SK-N-SH treated with all-trans-retinoic acid at 6 μM for 48 hours (cell line): ENCODE measurements at regions not wholly inside any gene's neighbourhood (a gene's known extent, or its start where the extent isn't known, plus 50 kb on each side); places are given as distances from the start of the nearest gene placed in this dataset.

Experiments used
- ATAC-seq: fragments of 200-7000 bp; cut with Tn5 transposase; 3 replicates; pipeline ENCODE4 v1.9.1; 2020; ENCODE audit warnings: mild to moderate bottlenecking, moderate library complexity
- ARNTL ChIP-seq: fragments of 450-650 bp; formaldehyde crosslinking; IDR thresholded peaks from 2 replicates; pipeline ENCODE4 v1.5.0; 2020; ENCODE audit warnings: low read depth, mild to moderate bottlenecking, moderate library complexity, borderline replicate concordance
- BACH2 ChIP-seq: fragments of 250-450 bp; sonication (Bioruptor Pico); IDR thresholded peaks from 2 replicates; pipeline ENCODE4 v1.9.0; 2021; ENCODE audit warnings: mild to moderate bottlenecking, borderline replicate concordance
- CSDC2 ChIP-seq: fragments of 250-450 bp; sonication (Bioruptor Pico); IDR thresholded peaks from 2 replicates; pipeline ENCODE4 v1.5.0; 2020; ENCODE audit warnings: mild to moderate bottlenecking, moderate library complexity
- ESRRG ChIP-seq: fragments of 250-450 bp; sonication (Bioruptor Pico); IDR thresholded peaks from 2 replicates; pipeline ENCODE4 v1.6.1; 2021; ENCODE audit warnings: mild to moderate bottlenecking
- GLIS3 ChIP-seq: fragments of 250-450 bp; sonication (Bioruptor Pico); IDR thresholded peaks from 2 replicates; pipeline ENCODE4 v1.5.0; 2020; ENCODE audit warnings: mild to moderate bottlenecking, moderate library complexity
- OSR1 ChIP-seq: fragments of 250-450 bp; sonication (Bioruptor Pico); IDR thresholded peaks from 2 replicates; pipeline ENCODE4 v1.8.0; 2022; ENCODE audit warnings: moderate library complexity, mild to moderate bottlenecking, inconsistent platforms
- RARB ChIP-seq: fragments of 250-450 bp; sonication (Bioruptor Pico); IDR thresholded peaks from 2 replicates; pipeline ENCODE4 v1.8.0; 2021; ENCODE audit warnings: mild to moderate bottlenecking, moderate library complexity
- SNAI2 ChIP-seq: fragments of 250-450 bp; sonication (Bioruptor Pico); IDR thresholded peaks from 2 replicates; pipeline ENCODE4 v1.5.0; 2020; ENCODE audit warnings: mild to moderate bottlenecking, moderate library complexity
- TCF4 ChIP-seq: fragments of 250-450 bp; sonication (Bioruptor Pico); IDR thresholded peaks from 2 replicates; pipeline ENCODE4 v1.8.0; 2021; ENCODE audit warnings: mild to moderate bottlenecking, moderate library complexity, borderline replicate concordance
- TOX ChIP-seq: fragments of 250-450 bp; sonication (Bioruptor Pico); IDR thresholded peaks from 2 replicates; pipeline ENCODE4 v1.8.0; 2021; ENCODE audit warnings: mild to moderate bottlenecking, moderate library complexity, borderline replicate concordance
- ZC3H10 ChIP-seq: fragments of 250-450 bp; sonication (Bioruptor Pico); IDR thresholded peaks from 2 replicates; pipeline ENCODE4 v1.5.1; 2021; ENCODE audit warnings: mild to moderate bottlenecking, moderate library complexity
- ZFP3 ChIP-seq: fragments of 250-450 bp; sonication (Bioruptor Pico); IDR thresholded peaks from 2 replicates; pipeline ENCODE4 v1.5.0; 2020; ENCODE audit warnings: mild to moderate bottlenecking, moderate library complexity
- ZFP30 ChIP-seq: fragments of 450-650 bp; formaldehyde crosslinking; IDR thresholded peaks from 2 replicates; pipeline ENCODE4 v1.5.0; 2022; ENCODE audit warnings: mild to moderate bottlenecking, moderate library complexity
- ZNF565 ChIP-seq: fragments of 450-650 bp; formaldehyde crosslinking; conservative IDR thresholded peaks from 2 replicates; pipeline ENCODE4 v1.5.0; 2020; ENCODE audit warnings: low read depth, mild to moderate bottlenecking, moderate library complexity
- ZNF70 ChIP-seq: fragments of 450-650 bp; formaldehyde crosslinking; IDR thresholded peaks from 2 replicates; pipeline ENCODE4 v1.5.0; 2020; ENCODE audit warnings: mild to moderate bottlenecking, moderate library complexity
- TF ChIP-seq, protein P1 (sequence below): fragments of 250-450 bp; sonication (Bioruptor Pico); IDR thresholded peaks from 2 replicates; pipeline ENCODE4 v1.8.0; 2021; ENCODE audit warnings: low read depth, mild to moderate bottlenecking, moderate library complexity, borderline replicate concordance
- TF ChIP-seq, protein P2 (sequence below): fragments of 250-450 bp; sonication (Bioruptor Pico); IDR thresholded peaks from 2 replicates; pipeline ENCODE4 v1.5.0; 2020; ENCODE audit warnings: mild to moderate bottlenecking, moderate library complexity
- TF ChIP-seq, protein P3 (sequence below): fragments of 250-450 bp; sonication (Bioruptor Pico); IDR thresholded peaks from 2 replicates; pipeline ENCODE4 v1.5.1; 2020; ENCODE audit warnings: low read depth, mild to moderate bottlenecking, moderate library complexity
- TF ChIP-seq, protein P4 (sequence below): fragments of 250-450 bp; sonication (Bioruptor Pico); IDR thresholded peaks from 2 replicates; pipeline ENCODE4 v1.8.0; 2020; ENCODE audit warnings: mild to moderate bottlenecking, moderate library complexity, borderline replicate concordance
- TF ChIP-seq, protein P5 (sequence below): fragments of 250-450 bp; sonication (Bioruptor Pico); IDR thresholded peaks from 2 replicates; pipeline ENCODE4 v1.5.1; 2021; ENCODE audit warnings: mild to moderate bottlenecking, moderate library complexity

DNA sequence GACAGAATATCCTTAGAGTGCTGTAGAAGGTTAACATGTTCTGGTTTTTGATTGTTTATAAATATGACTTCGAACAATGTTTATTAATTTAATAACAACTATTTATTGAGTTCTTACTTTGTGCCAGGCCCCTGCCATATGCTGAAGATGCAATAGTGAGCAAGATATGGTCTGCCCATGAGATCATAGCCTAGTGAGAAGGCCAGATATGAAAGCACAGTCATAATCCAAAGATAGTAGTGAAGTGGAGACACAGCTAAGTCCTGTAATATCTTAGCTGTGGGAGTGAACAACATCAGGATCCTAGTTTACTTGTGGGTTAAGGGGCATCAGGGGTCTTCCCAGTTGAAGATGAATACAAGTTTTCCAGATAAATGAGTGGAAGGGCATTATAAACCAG is 189.4 kb upstream of the FBXO33 start:
- ATAC-seq: no peak
- no peak for TF ChIP-seq ZNF565 (CRISPR knock-in tag)
- TF ChIP-seq, protein P1, sequence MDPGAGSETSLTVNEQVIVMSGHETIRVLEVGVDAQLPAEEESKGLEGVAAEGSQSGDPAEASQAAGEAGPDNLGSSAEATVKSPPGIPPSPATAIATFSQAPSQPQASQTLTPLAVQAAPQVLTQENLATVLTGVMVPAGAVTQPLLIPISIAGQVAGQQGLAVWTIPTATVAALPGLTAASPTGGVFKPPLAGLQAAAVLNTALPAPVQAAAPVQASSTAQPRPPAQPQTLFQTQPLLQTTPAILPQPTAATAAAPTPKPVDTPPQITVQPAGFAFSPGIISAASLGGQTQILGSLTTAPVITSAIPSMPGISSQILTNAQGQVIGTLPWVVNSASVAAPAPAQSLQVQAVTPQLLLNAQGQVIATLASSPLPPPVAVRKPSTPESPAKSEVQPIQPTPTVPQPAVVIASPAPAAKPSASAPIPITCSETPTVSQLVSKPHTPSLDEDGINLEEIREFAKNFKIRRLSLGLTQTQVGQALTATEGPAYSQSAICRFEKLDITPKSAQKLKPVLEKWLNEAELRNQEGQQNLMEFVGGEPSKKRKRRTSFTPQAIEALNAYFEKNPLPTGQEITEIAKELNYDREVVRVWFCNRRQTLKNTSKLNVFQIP (CRISPR knock-in tag): no peak
- TF ChIP-seq RARB: no peak
- no peak for TF ChIP-seq ZC3H10 (CRISPR knock-in tag)
- TF ChIP-seq, protein P2, sequence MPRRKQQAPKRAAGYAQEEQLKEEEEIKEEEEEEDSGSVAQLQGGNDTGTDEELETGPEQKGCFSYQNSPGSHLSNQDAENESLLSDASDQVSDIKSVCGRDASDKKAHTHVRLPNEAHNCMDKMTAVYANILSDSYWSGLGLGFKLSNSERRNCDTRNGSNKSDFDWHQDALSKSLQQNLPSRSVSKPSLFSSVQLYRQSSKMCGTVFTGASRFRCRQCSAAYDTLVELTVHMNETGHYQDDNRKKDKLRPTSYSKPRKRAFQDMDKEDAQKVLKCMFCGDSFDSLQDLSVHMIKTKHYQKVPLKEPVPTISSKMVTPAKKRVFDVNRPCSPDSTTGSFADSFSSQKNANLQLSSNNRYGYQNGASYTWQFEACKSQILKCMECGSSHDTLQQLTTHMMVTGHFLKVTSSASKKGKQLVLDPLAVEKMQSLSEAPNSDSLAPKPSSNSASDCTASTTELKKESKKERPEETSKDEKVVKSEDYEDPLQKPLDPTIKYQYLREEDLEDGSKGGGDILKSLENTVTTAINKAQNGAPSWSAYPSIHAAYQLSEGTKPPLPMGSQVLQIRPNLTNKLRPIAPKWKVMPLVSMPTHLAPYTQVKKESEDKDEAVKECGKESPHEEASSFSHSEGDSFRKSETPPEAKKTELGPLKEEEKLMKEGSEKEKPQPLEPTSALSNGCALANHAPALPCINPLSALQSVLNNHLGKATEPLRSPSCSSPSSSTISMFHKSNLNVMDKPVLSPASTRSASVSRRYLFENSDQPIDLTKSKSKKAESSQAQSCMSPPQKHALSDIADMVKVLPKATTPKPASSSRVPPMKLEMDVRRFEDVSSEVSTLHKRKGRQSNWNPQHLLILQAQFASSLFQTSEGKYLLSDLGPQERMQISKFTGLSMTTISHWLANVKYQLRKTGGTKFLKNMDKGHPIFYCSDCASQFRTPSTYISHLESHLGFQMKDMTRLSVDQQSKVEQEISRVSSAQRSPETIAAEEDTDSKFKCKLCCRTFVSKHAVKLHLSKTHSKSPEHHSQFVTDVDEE (CRISPR knock-in tag): no peak
- TF ChIP-seq, protein P3, sequence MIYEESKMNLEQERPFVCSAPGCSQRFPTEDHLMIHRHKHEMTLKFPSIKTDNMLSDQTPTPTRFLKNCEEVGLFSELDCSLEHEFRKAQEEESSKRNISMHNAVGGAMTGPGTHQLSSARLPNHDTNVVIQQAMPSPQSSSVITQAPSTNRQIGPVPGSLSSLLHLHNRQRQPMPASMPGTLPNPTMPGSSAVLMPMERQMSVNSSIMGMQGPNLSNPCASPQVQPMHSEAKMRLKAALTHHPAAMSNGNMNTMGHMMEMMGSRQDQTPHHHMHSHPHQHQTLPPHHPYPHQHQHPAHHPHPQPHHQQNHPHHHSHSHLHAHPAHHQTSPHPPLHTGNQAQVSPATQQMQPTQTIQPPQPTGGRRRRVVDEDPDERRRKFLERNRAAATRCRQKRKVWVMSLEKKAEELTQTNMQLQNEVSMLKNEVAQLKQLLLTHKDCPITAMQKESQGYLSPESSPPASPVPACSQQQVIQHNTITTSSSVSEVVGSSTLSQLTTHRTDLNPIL: no peak
- no peak for TF ChIP-seq BACH2 (CRISPR knock-in tag)
- TF ChIP-seq ZFP30: no peak
- no peak for TF ChIP-seq ZNF70
- TF ChIP-seq, protein P4, sequence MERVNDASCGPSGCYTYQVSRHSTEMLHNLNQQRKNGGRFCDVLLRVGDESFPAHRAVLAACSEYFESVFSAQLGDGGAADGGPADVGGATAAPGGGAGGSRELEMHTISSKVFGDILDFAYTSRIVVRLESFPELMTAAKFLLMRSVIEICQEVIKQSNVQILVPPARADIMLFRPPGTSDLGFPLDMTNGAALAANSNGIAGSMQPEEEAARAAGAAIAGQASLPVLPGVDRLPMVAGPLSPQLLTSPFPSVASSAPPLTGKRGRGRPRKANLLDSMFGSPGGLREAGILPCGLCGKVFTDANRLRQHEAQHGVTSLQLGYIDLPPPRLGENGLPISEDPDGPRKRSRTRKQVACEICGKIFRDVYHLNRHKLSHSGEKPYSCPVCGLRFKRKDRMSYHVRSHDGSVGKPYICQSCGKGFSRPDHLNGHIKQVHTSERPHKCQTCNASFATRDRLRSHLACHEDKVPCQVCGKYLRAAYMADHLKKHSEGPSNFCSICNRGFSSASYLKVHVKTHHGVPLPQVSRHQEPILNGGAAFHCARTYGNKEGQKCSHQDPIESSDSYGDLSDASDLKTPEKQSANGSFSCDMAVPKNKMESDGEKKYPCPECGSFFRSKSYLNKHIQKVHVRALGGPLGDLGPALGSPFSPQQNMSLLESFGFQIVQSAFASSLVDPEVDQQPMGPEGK (CRISPR knock-in tag): no peak
- no peak for TF ChIP-seq CSDC2 (CRISPR knock-in tag)
- TF ChIP-seq GLIS3: no peak
- no peak for TF ChIP-seq ESRRG
- TF ChIP-seq, protein P5, sequence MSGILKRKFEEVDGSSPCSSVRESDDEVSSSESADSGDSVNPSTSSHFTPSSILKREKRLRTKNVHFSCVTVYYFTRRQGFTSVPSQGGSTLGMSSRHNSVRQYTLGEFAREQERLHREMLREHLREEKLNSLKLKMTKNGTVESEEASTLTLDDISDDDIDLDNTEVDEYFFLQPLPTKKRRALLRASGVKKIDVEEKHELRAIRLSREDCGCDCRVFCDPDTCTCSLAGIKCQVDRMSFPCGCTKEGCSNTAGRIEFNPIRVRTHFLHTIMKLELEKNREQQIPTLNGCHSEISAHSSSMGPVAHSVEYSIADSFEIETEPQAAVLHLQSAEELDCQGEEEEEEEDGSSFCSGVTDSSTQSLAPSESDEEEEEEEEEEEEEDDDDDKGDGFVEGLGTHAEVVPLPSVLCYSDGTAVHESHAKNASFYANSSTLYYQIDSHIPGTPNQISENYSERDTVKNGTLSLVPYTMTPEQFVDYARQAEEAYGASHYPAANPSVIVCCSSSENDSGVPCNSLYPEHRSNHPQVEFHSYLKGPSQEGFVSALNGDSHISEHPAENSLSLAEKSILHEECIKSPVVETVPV (CRISPR knock-in tag): no peak

DNA sequence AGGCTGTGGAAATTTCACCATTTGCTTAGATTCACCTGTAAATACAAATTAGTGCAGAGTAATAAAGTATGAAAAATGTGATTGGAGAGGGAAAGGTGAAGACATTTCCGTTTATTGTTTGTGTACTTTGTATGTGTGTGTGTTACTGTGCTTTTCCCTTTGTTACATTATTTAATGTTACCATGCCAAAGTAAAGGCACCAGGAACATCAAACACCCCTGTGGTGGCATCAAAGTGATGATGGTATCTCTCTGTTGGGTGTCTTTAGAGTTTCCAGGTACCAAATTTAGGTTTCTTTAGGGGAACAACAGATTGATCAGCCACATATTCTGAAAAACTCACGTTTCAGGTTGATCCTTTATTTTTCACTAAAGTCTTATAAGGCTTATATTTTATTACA is 189.0 kb upstream of the FBXO33 start:
- no peak for ATAC-seq
- no peak for TF ChIP-seq TCF4 (CRISPR knock-in tag)
- TF ChIP-seq, protein P3: no peak
- no peak for TF ChIP-seq ARNTL (CRISPR knock-in tag)
- no peak for TF ChIP-seq ZFP3 (CRISPR knock-in tag)
- no peak for TF ChIP-seq SNAI2
- no peak for TF ChIP-seq CSDC2 (CRISPR knock-in tag)
- no peak for TF ChIP-seq RARB
- TF ChIP-seq ESRRG: no peak
- TF ChIP-seq, protein P2 (CRISPR knock-in tag): no peak
- TF ChIP-seq GLIS3: no peak
- no peak for TF ChIP-seq BACH2 (CRISPR knock-in tag)
- TF ChIP-seq, protein P5 (CRISPR knock-in tag): no peak
- no peak for TF ChIP-seq ZC3H10 (CRISPR knock-in tag)
- no peak for TF ChIP-seq OSR1 (CRISPR knock-in tag)
- TF ChIP-seq ZNF70: no peak
- no peak for TF ChIP-seq TOX (CRISPR knock-in tag)
- TF ChIP-seq, all 23 proteins: peak for 0
